HG03558 (cell line): ENCODE measurements at regions not wholly inside any gene's neighbourhood (a gene's known extent, or its start where the extent isn't known, plus 50 kb on each side); places are given as distances from the start of the nearest gene placed in this dataset.
"Not testable (repeated sequence)": the region's sequence is repeated elsewhere in the genome, so short reads cannot be mapped to it uniquely, and the experiment has no call there.

Experiments
- ATAC-seq: cut with Tn5 transposase; IDR thresholded peaks from one replicate; pipeline ENCODE4 v1.9.1; 2021; ENCODE audit warnings: moderate number of reproducible peaks; ENCODE audit not compliant: unreplicated experiment; ENCODE audit errors: extremely low read depth

- ATAC-seq = no peak
Measured at GRCh38 chr13:61144834-61145593, 270.6 kb downstream of the PCDH20 start.

GRCh38 chr13:61144301-61144700 lies 271.3 kb downstream of the PCDH20 start:
- ATAC-seq = no peak

GRCh38 chr13:61142506-61142905 lies 273.1 kb downstream of the PCDH20 start:
- no peak for ATAC-seq

- no peak for ATAC-seq
Measured at GRCh38 chr13:61138857-61139256, 276.8 kb downstream of the PCDH20 start.

GRCh38 chr13:61136515-61136914 lies 279.1 kb downstream of the PCDH20 start:
- no peak for ATAC-seq

GRCh38 chr13:61136093-61136492 lies 279.6 kb downstream of the PCDH20 start:
- no peak for ATAC-seq

GRCh38 chr13:61135583-61135982 lies 280.1 kb downstream of the PCDH20 start:
- no peak for ATAC-seq

- no peak for ATAC-seq
Measured at GRCh38 chr13:61128850-61129645, 286.6 kb downstream of the PCDH20 start.

- ATAC-seq = no peak
Measured at GRCh38 chr13:61123538-61124289, 291.9 kb downstream of the PCDH20 start.

- ATAC-seq = no peak
Measured at GRCh38 chr13:61113140-61113658, 302.4 kb downstream of the PCDH20 start.

- ATAC-seq = no peak
Measured at GRCh38 chr13:61111529-61111928, 304.1 kb downstream of the PCDH20 start.

- ATAC-seq = no peak
Measured at GRCh38 chr13:61110732-61111131, 304.9 kb downstream of the PCDH20 start.

- no peak for ATAC-seq
Measured at GRCh38 chr13:61109741-61110140, 305.9 kb downstream of the PCDH20 start.

- ATAC-seq = no peak
Measured at GRCh38 chr13:61107989-61108388, 307.7 kb downstream of the PCDH20 start.

GRCh38 chr13:61095885-61096284 lies 319.8 kb downstream of the PCDH20 start:
- no peak for ATAC-seq

- ATAC-seq = no peak
Measured at GRCh38 chr13:61094865-61095264, 320.8 kb downstream of the PCDH20 start.

GRCh38 chr13:61089894-61090293 lies 325.8 kb downstream of the PCDH20 start:
- ATAC-seq = not testable (repeated sequence)

GRCh38 chr13:61086087-61086486 lies 329.6 kb downstream of the PCDH20 start:
- no peak for ATAC-seq

- ATAC-seq = no peak
Measured at GRCh38 chr13:61084988-61085387, 330.7 kb downstream of the PCDH20 start.

GRCh38 chr13:61078976-61079770 lies 336.5 kb downstream of the PCDH20 start:
- no peak for ATAC-seq
